Fibroblast of mammary gland (primary cell): ENCODE measurements at regions not wholly inside any gene's neighbourhood (a gene's known extent, or its start where the extent isn't known, plus 50 kb on each side); places are given as distances from the start of the nearest gene placed in this dataset.

Experiments used
- DNase-seq: peaks from one replicate; pipeline ENCODE4 v3.0.0-alpha.2; 2010; ENCODE audit warnings: low read depth
- H3K4me3 ChIP-seq: 2 replicates; pipeline ENCODE4 v1.5.1; 2011; ENCODE audit warnings: low read depth, mild to moderate bottlenecking, low read length, moderate library complexity; ENCODE audit not compliant: control insufficient read depth
- CTCF ChIP-seq: conservative IDR thresholded peaks from 2 replicates; pipeline ENCODE4 v1.5.1; 2011; ENCODE audit warnings: low read depth, low read length, inconsistent platforms; ENCODE audit not compliant: control insufficient read depth, insufficient read depth

- H3K4me3 ChIP-seq: no peak overlapping the region
- DNase-seq: no peak
- no peak for TF ChIP-seq CTCF
Observed at GRCh38 chr6:132017942-132018341, 66.8 kb upstream of the CCN2 start.

DNA sequence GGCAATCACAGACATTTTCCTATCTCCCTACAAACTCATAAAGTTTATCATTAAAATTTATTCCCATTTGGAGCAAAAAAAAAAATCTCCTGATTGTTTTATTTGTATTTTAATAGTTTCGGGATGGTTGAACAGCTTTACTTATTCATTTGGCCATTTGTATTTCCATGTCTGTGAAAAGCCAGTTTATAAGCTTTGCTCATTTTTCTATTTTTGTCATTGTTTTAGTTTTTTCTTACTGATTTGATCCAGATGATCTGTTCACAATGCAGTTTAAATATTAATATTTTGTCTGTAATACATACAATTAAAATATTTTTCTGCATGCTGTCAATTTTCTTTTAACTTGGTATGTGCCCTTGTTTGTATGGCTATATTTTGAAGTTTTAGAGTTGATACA is 65.2 kb upstream of the CCN2 start:
- no peak for TF ChIP-seq CTCF

DNA sequence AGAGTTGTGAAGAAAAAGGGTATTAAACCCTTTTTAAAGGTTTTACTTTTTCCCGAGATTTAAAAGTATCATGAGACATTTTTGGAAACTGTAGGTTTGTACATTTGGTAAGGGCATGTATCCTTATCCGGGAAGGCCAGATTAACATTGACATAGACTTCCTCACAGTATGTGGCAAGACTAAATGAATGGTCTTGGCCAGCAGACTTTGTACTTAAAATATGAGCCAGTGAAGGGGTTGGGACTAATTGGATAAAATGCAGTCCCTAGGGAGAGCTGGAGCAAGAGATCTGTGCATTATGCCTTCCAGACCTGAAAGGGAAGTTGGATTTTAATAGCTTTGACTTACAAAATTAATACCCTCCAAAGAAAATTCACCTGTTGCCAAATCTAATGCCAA is 60.4 kb upstream of the CCN2 start:
- DNase-seq: peak; percentile 65
- H3K4me3 ChIP-seq: no peak overlapping the region
- no peak for TF ChIP-seq CTCF

More for the DNA sequence above, 65.2 kb upstream of the CCN2 start:
- no peak for DNase-seq
- no peak overlapping the region for H3K4me3 ChIP-seq

- no peak for DNase-seq
- TF ChIP-seq CTCF: no peak
- no peak overlapping the region for H3K4me3 ChIP-seq
Observed at GRCh38 chr6:132009175-132009574, 58.0 kb upstream of the CCN2 start.

GRCh38 chr6:132007474-132008190 is 56.5 kb upstream of the CCN2 start:
- no peak for TF ChIP-seq CTCF
- peak; percentile 87 for DNase-seq
- no peak overlapping the region for H3K4me3 ChIP-seq

- TF ChIP-seq CTCF: no peak
- DNase-seq: no peak
- no peak overlapping the region for H3K4me3 ChIP-seq
Observed at GRCh38 chr6:132005178-132005577, 54.0 kb upstream of the CCN2 start.

DNA sequence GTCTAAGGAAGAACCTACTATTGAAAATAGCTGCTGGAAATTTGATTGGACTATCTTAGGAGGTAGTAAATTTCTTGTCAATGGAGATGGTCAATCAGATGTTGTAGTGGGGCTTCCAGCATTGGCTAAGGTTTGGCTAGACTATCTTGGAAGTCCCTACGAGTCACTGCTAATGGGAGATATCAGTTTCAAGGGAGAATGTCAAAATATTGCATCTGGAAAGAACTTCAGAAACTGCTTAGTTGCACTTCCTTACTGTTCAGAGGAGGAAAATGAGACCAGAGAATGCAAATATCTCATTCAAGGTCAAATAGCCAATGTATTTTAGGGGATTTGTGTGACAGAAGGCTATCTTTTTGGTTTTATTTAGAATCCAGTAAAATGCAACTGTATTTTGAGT is 53.5 kb upstream of the CCN2 start:
- no peak for TF ChIP-seq CTCF
- DNase-seq: no peak
- H3K4me3 ChIP-seq: no peak overlapping the region
